Head of caudate nucleus (tissue), 42 donors: ENCODE measurements at regions not wholly inside any gene's neighbourhood (a gene's known extent, or its start where the extent isn't known, plus 50 kb on each side); places are given as distances from the start of the nearest gene placed in this dataset.
"Not testable (repeated sequence)": the region's sequence is repeated elsewhere in the genome, so short reads cannot be mapped to it uniquely, and the experiment has no call there.

Source experiments
- DNase-seq, 42 donors: peaks; one replicate each; pipeline versions ENCODE4 v3.0.0 to v3.0.0-alpha.2; 2020 to 2021; ENCODE audit warnings: mixed read lengths in 7 of 42
- intact Hi-C: fragments of 100-400 bp; cut with DNase I; formaldehyde crosslinking; loops from one replicate; pipeline ENCODE4 v1.15.0; 2022

DNA sequence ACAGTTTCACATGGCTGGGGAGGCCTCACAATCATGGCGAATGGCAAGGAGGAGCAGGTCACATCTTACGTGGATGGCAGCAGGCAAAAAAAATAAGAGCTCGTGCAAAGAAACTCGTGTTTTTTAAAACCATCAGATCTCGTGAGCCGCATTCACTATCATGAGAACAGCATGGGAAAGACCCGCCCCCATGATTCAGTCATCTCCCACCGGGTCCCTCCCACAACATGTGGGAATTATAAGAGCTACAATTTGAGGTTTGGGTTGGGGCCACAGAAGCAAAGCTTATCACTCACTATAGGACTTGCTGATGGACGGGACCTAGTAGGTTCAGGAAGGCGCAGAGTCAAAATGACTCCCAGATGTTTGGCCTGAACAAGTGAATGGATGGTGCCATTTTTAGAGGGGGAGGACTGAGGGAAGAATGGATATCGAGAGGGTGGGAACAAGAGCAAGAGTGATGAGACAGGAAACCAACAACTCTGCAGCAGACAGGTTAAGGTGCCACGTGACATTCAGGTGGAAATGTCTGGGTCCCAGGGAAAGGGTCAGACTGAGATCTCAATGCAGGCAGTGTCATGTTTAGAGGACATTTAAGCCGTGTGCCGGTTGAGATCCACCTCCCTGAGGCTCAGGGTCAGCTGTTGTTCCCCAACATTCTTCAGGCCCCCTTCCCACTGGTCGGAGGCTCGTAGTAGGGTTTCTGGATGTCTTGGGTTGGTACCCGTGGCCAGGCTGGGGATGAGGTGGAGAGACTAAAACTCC lies 85.7 kb downstream of the MYCN start:
- DNase-seq: no peak
- intact Hi-C loops: no loop called here

DNA sequence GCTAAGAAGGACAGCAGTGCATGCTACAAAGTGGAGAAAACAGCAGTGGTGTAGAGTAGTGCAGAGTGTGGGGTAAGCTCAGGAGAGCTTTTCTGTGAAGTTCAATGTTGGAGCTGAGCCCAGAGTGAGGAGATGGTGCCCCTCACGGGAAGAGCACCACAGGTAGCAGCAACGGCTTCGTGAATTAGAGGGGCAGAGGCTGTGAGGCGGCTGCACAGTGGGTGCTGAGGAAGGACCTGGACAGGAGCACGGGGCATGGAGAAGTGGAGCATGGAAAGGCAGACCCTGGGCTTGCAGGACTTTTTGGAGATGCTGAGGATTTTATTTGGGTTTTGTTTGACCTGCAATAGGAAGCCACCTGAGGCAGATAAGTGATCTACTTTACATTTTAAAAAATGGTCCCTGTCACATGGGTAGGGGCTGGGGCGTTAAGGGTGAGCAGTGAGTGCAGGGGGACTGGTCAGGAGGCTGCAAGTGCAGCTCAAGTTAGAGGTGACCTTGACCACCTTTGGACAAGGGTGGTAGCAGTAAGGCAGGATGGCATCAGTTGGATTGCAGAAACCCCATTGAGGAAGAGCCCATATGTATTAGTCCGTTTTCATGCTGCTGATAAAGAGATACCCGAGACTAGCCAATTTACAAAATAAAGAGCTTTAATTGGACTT lies 85.0 kb downstream of the MYCN start:
- DNase-seq: no peak
- intact Hi-C loops: no loop called here

DNA sequence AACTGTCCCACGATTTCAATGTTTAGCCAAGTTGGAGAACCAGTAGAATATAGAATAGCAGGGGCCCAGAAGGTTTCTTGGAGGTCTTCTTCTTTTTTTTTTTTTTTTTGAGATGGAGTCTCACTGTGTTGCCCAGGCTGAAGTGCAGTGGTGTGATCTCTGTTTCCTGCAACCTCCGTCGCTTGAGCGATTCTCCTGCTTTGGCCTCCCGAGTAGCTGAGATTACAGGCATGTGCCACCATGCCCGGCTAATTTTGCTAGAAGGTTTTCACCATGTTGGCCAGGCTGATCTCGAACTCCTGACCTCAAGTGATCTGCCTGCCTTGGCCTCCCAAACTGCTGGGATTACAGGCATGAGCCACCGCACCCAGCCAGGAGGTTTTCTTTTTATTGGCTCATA lies 84.3 kb downstream of the MYCN start:
- intact Hi-C loops, DNase-seq: not testable (repeated sequence)

DNA sequence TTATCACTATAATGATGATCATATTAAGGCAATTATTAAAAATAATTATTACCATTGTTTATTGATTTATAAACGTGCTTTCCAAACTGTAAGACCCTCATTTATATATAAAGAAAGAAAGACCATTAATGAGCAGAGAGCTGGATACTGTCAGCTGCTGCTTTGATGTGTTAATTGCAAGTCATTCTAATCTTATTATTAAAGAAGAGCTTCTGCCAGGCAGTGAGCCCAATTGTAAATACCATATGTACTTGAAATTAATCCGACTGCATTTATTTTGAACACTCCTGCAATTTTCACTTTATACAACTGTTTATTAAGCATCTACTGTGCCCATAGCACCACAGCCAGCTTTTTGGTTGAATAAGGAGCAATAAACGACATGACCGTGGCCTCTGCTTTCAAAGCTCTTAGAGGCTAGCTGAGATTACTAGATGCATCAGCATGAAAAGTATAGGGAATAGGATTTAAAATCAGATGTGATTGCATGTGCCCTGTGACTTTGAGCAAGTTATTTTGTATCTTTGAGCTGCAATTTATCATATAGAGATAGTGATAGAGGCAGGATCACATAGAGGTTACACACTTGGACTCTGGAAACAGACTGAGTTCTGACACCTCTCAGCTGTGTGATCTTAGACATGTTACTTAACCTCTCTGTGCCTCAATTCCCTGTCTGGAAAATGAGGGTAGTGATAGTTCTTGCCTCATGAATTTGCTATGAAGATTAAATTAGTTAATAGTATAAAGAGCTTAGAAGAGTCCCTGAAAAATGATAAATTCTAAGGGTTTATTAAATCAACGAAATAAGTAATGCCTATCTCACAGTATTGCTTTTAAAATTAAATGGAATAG lies 83.4 kb downstream of the MYCN start:
- DNase-seq: no peak
- intact Hi-C loops: no loop called here

DNA sequence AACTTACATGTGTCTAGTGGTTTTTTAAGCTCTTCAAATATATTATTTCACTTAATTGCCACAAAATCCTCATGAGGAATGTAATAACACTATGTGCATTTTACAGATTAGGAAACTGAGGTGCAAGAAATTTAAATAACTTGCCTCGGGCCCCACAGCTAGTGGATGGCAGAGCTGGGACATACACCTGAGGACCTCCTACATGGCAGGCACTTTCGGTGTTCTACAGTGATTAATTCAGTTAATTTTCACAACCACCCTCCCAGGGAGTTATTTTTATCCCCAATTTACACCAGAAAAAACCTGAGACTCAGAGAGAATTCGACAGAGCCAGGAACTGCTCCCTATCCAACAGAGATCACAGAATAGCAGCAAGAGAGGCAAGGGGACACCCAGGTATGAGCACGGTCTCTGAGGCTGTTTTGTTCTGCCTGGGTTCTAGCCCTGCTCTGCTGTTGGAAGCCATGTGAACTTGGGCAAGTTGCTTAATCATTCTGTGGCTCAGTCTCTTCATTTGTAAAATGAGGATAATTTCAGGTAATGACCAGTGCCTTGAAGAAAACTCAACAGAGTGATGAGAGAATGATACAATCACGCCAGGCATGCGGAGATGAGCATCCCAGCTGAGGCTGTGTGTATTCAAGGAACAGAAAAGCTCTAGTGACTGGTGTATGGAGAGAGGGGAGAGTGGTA lies 82.3 kb downstream of the MYCN start:
- intact Hi-C loops: no loop called here
- peak in 3 of 42 donors; percentile 17 to 47 (median 43) for DNase-seq

DNA sequence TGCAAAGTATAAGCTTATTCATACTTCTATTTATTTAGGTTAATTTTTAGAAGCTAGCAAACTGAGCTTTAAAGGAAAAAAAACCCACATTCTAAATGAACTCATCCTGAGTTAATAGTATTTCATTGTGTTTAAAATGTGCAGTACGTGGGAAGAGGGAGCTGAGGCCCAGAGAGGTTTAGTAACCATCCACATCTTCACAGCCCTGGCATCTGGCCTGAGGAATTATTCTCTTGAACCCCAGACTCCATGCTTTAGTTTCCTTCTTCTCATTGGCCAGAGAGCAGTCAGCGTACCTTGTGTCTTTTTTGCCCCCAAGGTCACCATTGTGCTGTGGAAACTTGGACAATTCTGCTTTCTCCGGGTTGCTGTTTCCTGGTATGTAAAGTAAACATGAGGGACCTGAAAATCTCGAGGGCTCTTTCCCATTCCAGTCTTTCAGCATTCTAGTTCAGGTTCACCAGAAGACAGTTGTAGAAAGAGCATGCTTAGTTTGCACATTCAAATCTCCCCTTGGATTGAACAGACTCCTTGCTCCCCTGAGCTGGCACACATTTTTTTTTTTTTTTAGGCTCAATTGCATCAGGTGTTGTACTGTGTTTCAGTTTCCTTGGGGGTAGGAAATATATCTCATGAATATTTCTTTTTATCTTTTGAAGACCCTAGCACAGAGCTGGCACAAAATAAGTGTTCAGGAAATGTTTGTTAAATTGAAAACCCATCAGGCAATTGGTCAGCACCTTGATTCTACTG lies 81.4 kb downstream of the MYCN start:
- DNase-seq: no peak
- intact Hi-C loops: no loop called here

DNA sequence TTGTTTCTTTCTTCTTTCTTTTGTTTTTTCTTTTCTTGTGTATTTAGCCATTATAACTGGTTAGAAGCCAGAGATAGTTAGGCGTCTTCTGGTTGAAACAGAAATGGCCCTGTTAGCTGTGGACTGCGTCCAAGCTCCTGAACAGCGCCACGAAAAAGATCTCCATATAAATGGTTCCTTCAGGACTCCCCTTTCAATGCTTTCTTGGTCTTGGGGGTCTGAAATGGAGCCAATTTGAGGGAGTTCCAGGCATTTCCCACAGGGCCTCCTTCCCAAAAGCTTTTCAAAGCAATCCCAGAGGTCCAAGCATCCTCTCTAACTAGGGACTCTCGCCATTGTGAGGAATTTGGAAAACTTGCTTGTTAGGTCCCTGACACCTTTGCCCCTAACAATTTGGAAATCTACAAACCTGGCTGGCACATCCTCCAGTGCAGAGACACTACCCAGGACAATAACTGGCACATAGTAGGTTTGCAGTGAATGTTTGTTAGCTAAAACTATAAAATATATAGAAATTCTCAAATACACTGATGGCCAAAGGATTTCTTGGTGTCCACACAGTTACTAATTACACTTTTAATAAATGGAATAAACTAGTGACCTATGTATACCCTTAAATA lies 80.1 kb downstream of the MYCN start:
- peak in 16 of 42 donors; percentile 31 to 65 (median 44) for DNase-seq
- intact Hi-C loops: no loop called here

DNA sequence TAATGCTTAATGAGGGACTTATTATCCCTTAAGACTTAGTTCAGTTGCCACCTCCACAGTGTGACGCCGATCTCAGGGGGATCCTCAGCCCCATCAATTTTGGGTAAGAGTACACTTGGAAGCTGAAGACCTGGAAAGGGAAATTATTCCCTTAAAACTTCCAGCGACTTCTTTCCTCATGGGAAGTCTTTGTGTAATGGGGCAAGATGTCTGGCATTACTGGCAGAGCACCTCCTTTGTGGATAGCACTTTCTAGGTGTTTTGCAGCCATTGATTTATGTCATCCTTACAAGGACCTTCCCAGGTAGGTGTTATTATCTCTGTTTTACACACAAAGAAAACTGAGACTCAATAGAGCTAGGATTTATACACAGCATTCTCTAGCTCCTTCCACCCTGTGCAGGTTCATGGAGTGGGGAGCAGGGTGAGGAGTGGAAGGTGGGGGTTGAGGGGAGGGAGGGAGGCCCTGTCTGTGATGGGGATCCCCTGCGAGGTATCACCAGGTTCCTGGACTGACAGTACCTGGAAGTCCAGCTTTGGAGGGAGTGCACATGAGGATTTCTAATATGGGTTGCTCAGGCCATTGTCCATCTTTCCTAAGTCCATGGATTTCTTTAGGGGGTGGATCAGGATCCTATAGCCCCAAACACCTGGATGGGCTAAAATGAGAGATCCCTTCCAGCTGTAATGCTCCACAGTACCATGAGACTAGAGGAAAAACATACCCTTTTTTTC lies 79.4 kb downstream of the MYCN start:
- no peak for DNase-seq
- intact Hi-C loops: loop anchor here (10.0 kb wide), 1 partner anchor 75 kb away; the partner anchor contains the start of gene MYCN

DNA sequence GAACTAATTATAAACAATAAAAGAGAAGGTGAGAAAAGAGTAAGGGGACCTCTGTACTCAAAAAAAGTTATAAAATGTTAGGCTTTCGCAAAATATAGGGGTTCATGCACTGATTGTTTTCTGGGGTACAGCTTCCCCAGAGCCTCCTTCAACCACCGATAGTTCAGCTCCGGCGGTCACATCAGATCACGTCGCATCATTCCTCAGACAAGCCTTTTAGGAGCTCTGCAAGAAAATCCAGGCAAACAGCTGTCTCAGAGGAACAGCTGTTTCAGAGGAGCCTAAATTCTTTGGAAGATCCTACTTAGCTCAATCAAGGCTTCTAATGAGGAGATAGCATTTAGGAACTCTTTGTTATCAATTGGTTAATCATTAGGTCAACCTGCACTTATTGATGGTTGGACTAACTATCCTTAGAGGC lies 78.7 kb downstream of the MYCN start:
- no peak for DNase-seq
- intact Hi-C loops: loop anchor here (10.0 kb wide), 1 partner anchor 74 kb away; the partner anchor contains the start of gene MYCN

DNA sequence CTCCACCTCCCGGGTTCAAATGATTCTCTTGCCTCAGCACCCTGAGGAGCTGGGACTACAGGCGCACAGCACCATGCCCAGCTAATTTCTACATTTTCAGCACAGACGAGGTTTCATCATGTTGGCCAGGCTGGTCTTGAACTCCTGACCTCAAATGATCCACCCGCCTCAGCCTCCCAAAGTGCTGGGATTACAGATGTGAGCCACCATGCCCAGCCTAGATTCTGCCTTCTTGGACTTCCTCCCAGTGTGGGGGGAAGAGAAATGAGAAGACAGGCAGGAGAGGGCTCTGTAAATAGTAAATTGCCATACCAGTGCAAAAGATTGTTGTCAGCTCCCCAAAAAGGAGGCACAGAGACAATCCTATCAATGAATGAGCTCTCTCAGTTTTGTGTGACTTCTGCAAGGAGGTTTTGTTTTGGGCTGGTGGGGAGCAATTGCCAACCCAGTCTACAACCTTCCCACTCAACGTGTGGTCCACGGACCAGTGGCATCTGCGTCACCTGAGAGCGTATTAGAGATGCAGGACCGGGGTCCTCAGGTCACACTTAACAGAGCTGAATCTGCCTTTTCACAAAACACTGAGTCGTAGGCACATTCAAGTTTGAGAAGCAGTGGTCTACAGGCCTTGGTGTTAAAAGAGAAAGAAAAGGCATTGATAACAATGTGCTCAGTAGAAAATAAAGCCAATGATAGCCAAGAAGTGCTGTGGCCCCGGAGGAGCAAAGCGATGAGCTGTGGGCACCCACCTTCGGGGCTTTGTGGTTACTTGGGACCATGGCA lies 78.1 kb downstream of the MYCN start:
- no peak for DNase-seq
- intact Hi-C loops: loop anchor here (10.0 kb wide), 1 partner anchor 74 kb away; the partner anchor contains the start of gene MYCN

DNA sequence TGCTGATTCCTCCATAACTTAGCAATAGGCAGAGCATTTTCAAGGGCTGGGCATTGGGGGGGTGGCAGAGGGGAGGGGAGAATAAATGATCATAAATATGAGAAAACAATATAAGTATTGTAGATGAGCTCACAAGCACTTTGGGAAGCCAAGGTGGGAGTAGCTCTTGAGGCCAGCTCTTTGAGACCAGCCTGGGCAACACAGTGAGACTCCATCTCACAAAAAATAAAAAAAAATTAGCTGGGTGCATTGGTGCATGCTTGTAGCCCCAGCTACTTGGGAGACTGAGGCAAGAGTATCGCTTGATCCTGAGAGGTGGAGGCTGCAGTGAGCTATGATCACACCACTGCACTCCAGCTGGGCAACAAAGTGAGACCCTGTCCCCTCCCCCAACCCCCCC lies 75.9 kb downstream of the MYCN start:
- intact Hi-C loops: loop anchor here (10.0 kb wide), 1 partner anchor 71 kb away; the partner anchor contains the start of gene MYCN
- DNase-seq: no peak

DNA sequence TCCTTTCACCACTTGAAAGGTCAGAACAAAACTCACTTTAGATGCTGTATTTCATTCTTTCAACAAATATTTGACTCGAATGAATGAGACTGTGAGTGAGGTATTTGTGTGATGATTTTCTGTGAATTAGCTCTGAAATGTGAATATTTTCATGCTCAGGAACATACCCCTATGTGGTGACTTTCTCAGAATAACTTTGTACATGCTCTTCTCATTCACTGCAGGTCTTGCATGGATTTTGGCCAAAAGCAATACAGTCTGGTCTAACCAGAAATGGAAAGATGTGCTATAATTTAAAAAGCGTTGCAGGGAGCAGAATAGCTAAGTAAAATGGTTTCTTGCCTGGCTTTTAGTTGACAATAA lies 75.5 kb downstream of the MYCN start:
- intact Hi-C loops: loop anchor here (10.0 kb wide), 1 partner anchor 71 kb away; the partner anchor contains the start of gene MYCN
- no peak for DNase-seq

DNA sequence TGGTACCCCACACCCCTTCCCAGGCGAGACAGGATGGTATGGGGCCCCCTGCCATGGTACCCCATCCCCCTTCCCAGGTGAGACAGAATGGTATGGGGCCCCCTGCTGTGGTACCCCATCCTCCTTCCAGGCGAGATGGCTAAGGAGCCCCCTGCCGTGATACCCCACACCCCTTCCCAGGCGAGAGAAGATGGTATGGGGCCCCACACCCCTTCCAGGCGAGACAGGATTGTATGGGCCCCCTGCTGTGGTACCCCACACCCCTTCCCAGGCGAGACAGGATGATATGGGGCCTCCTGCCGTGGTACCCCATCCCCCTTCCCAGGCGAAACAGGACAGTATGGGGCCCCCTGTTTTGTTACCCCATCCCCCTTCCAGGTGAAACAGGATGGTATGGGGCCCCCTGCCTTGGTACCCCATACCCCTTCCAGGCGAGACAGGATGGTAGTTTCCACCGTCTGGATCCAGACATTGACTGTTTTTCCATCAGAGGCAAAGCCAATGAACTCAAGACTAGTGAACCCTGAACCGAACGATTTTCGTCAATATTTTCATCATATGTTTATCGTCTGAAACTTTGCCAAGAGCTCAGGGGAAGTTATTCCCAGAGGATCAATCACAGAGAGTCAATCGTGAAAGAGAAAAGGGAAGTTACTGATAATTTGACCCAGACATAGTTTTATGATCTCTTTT lies 75.0 kb downstream of the MYCN start:
- intact Hi-C loops: loop anchor here (10.0 kb wide), 1 partner anchor 71 kb away; the partner anchor contains the start of gene MYCN
- DNase-seq: no peak

DNA sequence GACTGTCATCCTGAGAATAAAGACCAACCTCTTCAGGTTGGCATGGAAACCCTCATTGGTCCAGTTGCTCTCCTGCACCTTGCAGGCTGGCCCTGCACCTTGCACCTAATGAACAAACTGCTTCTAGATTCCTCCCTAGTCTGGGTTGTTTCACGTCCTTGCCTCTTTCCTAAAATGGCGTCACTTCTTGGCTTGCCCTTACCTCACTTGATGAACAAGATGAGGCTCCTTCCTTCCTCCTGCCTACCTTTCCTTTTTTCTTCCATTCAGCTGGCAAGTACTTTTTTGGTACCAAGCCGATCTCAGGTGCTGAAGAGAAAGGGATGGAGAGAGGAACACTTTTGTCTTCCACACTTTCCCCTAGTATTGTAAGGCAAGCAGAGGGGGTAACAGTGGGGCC lies 74.5 kb downstream of the MYCN start:
- no peak for DNase-seq
- intact Hi-C loops: loop anchor here (10.0 kb wide), 1 partner anchor 70 kb away; the partner anchor contains the start of gene MYCN

DNA sequence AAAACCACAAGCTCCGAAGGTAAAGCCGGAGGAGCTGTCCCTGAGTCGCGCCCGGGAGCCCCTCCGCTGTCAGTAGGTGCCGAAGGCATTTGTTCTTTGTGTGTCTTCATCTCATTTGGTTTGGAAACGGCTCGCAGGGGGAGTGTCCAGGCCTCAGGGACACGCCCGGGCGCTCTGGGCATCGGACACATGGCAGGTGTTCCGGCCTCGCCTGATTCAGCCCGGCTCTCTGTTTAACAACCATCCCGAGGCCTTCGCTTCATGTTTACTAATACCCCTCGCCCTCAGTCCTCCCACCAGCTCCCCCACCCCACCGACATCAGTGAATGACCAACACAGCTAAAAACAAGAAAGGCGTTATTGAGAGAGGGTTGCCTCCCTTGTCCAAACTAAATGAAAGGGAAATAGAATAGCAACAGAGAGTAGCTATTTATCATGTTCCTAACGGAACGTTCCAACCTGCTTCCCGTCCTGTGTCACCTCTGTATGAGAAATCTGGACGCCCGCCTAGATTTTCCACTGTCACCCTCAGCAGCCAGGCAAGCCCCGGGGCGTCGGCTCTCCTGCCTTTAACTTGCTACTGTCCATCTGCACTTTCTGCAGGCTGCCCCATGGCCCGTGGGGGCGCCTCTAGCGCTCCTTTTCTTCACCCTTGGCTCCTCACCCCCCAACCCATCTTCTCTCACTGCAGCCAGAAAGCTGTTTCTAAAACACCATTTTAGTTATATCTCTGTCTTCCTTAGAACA lies 73.9 kb downstream of the MYCN start:
- intact Hi-C loops: loop anchor here (10.0 kb wide), 1 partner anchor 69 kb away; the partner anchor contains the start of gene MYCN
- peak; percentile 31 to 83 (median 60) for DNase-seq
